ENCODE measurements at regions not wholly inside any gene's neighbourhood (a gene's known extent, or its start where the extent isn't known, plus 50 kb on each side); places are given as distances from the start of the nearest gene placed in this dataset.

DNA sequence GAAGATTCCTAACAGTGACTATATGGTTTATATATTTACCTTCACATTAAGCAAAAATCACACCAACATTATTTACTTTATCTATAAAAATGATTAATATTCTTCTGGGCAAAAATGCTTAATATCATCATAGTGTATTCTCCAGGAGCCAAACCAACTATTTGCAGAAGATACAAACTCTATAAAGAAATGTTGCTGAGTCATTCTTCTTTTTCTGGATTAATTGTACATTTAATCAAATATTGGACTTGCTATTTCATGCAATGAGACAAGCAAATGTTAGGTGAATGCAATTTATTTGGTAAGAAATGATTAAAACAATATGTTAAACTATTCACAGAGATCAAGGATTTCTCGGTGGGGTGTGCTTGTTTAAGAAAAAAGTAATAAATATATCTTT lies 1075.8 kb downstream of the PCDH9 start:
- TF ChIP-seq CSRNP3 (CRISPR knock-in tag; IDR thresholded peaks at IDR 0.05) (no peak), ZC3H10 (CRISPR knock-in tag; IDR thresholded peaks at IDR 0.05) (no peak), ZNF70 (CRISPR knock-in tag; IDR thresholded peaks at IDR 0.05) (no peak), ZNF565 (CRISPR knock-in tag; conservative IDR thresholded peaks at IDR 0.05; ENCODE audit: low read depth) (no peak), ARNTL (CRISPR knock-in tag; IDR thresholded peaks at IDR 0.05; ENCODE audit: borderline replicate concordance, low read depth) (no peak), PPARA (CRISPR knock-in tag; IDR thresholded peaks at IDR 0.05; ENCODE audit: borderline replicate concordance) (no peak), TOX (CRISPR knock-in tag; IDR thresholded peaks at IDR 0.05; ENCODE audit: borderline replicate concordance) (no peak)
- TF ChIP-seq, protein P1, sequence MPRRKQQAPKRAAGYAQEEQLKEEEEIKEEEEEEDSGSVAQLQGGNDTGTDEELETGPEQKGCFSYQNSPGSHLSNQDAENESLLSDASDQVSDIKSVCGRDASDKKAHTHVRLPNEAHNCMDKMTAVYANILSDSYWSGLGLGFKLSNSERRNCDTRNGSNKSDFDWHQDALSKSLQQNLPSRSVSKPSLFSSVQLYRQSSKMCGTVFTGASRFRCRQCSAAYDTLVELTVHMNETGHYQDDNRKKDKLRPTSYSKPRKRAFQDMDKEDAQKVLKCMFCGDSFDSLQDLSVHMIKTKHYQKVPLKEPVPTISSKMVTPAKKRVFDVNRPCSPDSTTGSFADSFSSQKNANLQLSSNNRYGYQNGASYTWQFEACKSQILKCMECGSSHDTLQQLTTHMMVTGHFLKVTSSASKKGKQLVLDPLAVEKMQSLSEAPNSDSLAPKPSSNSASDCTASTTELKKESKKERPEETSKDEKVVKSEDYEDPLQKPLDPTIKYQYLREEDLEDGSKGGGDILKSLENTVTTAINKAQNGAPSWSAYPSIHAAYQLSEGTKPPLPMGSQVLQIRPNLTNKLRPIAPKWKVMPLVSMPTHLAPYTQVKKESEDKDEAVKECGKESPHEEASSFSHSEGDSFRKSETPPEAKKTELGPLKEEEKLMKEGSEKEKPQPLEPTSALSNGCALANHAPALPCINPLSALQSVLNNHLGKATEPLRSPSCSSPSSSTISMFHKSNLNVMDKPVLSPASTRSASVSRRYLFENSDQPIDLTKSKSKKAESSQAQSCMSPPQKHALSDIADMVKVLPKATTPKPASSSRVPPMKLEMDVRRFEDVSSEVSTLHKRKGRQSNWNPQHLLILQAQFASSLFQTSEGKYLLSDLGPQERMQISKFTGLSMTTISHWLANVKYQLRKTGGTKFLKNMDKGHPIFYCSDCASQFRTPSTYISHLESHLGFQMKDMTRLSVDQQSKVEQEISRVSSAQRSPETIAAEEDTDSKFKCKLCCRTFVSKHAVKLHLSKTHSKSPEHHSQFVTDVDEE (CRISPR knock-in tag; IDR thresholded peaks at IDR 0.05): no peak
